H1 (cell line): ENCODE measurements at regions not wholly inside any gene's neighbourhood (a gene's known extent, or its start where the extent isn't known, plus 50 kb on each side); places are given as distances from the start of the nearest gene placed in this dataset.
"Not testable (repeated sequence)": the region's sequence is repeated elsewhere in the genome, so short reads cannot be mapped to it uniquely, and the experiment has no call there.

Source experiments
- CTCF ChIA-PET: fragments of 300-600 bp; sonication (Branson Sonifier 250); formaldehyde crosslinking; loops from one replicate; lab custom pipeline; 2021; ENCODE audit not compliant: partially characterized antibody; lab: Charles Lee
- POLR2A ChIA-PET: fragments of 300-600 bp; sonication (Branson Sonifier 250); formaldehyde crosslinking; loops from one replicate; lab custom pipeline; 2021; ENCODE audit warnings: inconsistent platforms; ENCODE audit not compliant: partially characterized antibody; lab: Charles Lee
- DNase-seq, 2 experiments: peaks; one replicate each; pipeline versions ENCODE4 v3.0.0 to v3.0.0-alpha.2; 2010 to 2022; ENCODE audit warnings: low spot score in 2 of 2, low read depth in 1 of 2, mixed read lengths in 1 of 2
- FAIRE-seq: peaks from 2 replicates; lab custom pipeline; 2011; peaks lifted over from hg19 to GRCh38; lab: Jason Lieb, UNC
- H2AFZ ChIP-seq: 2 replicates; pipeline ENCODE4 v1.8.1; 2012; ENCODE audit warnings: low read length, inconsistent platforms
- H2AK5ac ChIP-seq: 2 replicates; pipeline ENCODE4 v1.6.1; 2013; ENCODE audit warnings: low read depth, low read length
- H2BK120ac ChIP-seq: replicated peaks from 2 replicates; pipeline ENCODE3; 2013; ENCODE audit warnings: low read depth, low read length, inconsistent platforms
- H2BK12ac ChIP-seq: 2 replicates; pipeline ENCODE4 v1.6.1; 2013; ENCODE audit warnings: low read depth, low read length
- H2BK15ac ChIP-seq: 2 replicates; pipeline ENCODE4 v1.6.1; 2013; ENCODE audit warnings: low read length
- H2BK20ac ChIP-seq: 2 replicates; pipeline ENCODE4 v1.6.1; 2013; ENCODE audit warnings: low read length
- H2BK5ac ChIP-seq: 2 replicates; pipeline ENCODE4 v1.6.1; 2013; ENCODE audit warnings: low read depth, low read length
- H3K14ac ChIP-seq: 2 replicates; pipeline ENCODE4 v1.6.1; 2013; ENCODE audit warnings: inconsistent platforms; ENCODE audit not compliant: insufficient read length
- H3K18ac ChIP-seq: 2 replicates; pipeline ENCODE4 v1.6.1; 2013; ENCODE audit warnings: low read length; ENCODE audit errors: extremely low read depth
- H3K23ac ChIP-seq: 2 replicates; pipeline ENCODE4 v1.6.1; 2013; ENCODE audit warnings: inconsistent platforms; ENCODE audit not compliant: insufficient read length
- H3K23me2 ChIP-seq: 2 replicates; pipeline ENCODE4 v1.6.1; 2013; ENCODE audit warnings: low read depth, low read length
- H3K27ac ChIP-seq: 2 replicates; pipeline ENCODE4 v1.6.1; 2011; ENCODE audit warnings: low read depth, low read length, inconsistent platforms
- H3K27me3 ChIP-seq, 4 experiments: replicated peaks in 1 of 4; 1 replicate in 1 of 4; 2 replicates in 3 of 4; pipeline versions ENCODE4 v1.6.1 to v1.8.1; 2011 to 2013; ENCODE audit warnings: low read length in 3 of 4, mild to moderate bottlenecking in 3 of 4, inconsistent platforms in 2 of 4, mixed read lengths in 2 of 4, moderate library complexity in 1 of 4; ENCODE audit not compliant: control insufficient read depth in 3 of 4, insufficient read depth in 3 of 4; ENCODE audit errors: extremely low read depth in 1 of 4
- H3K36me3 ChIP-seq, 4 experiments: 2 replicates each; pipeline versions ENCODE4 v1.6.1 to v1.8.1; 2011 to 2013; ENCODE audit warnings: mild to moderate bottlenecking in 4 of 4, low read length in 3 of 4, moderate library complexity in 2 of 4, control low read depth in 1 of 4, inconsistent platforms in 1 of 4; ENCODE audit not compliant: insufficient read depth in 4 of 4, control insufficient read depth in 2 of 4
- H3K4ac ChIP-seq: replicated peaks from 2 replicates; pipeline ENCODE3; 2013; ENCODE audit warnings: low read length, low read depth, mixed read lengths, inconsistent platforms; ENCODE audit not compliant: insufficient read length
- H3K4me1 ChIP-seq, 4 experiments: replicated peaks in 1 of 4; 1 replicate in 1 of 4; 2 replicates in 3 of 4; pipeline versions ENCODE4 v1.6.1 to v1.8.1; 2011 to 2013; ENCODE audit warnings: low read length in 3 of 4, inconsistent platforms in 2 of 4, mixed read lengths in 1 of 4; ENCODE audit not compliant: insufficient read depth in 4 of 4, control insufficient read depth in 3 of 4
- H3K4me2 ChIP-seq, 2 experiments: 2 replicates each; pipeline versions ENCODE4 v1.6.1 to v1.8.1; 2011 to 2013; ENCODE audit warnings: low read depth in 2 of 2, low read length in 2 of 2, control low read depth in 1 of 2, inconsistent platforms in 1 of 2, mild to moderate bottlenecking in 1 of 2; ENCODE audit not compliant: insufficient read depth in 1 of 2
- H3K4me3 ChIP-seq, 4 experiments: fragments of 200-600, 300-600 bp in 1 of 4; sonication (generic), shearing (Covaris generic), sonication (Bioruptor Twin) in 1 of 4; 2 replicates each; pipeline versions ENCODE4 v1.5.1 to v1.8.1; 2011 to 2016; ENCODE audit warnings: low read length in 4 of 4, low read depth in 3 of 4, control low read depth in 2 of 4, inconsistent platforms in 2 of 4, mild to moderate bottlenecking in 2 of 4, mixed read lengths in 1 of 4, moderate library complexity in 1 of 4; ENCODE audit not compliant: insufficient read depth in 2 of 4; ENCODE audit errors: extremely low read depth in 1 of 4
- H3K56ac ChIP-seq: replicated peaks from 2 replicates; pipeline ENCODE3; 2013; ENCODE audit warnings: low read depth, mild to moderate bottlenecking, mixed read lengths, low read length, inconsistent platforms; ENCODE audit not compliant: insufficient read length
- H3K79me1 ChIP-seq: 2 replicates; pipeline ENCODE4 v1.6.1; 2013; ENCODE audit warnings: low read depth, low read length, control low read depth
- H3K79me2 ChIP-seq, 2 experiments: 2 replicates each; pipeline versions ENCODE4 v1.6.1 to v1.8.1; 2012 to 2013; ENCODE audit warnings: low read length in 2 of 2, mild to moderate bottlenecking in 2 of 2, inconsistent platforms in 1 of 2; ENCODE audit not compliant: insufficient read depth in 2 of 2, control insufficient read depth in 1 of 2
- H3K9ac ChIP-seq, 4 experiments: replicated peaks in 1 of 4; 1 replicate in 1 of 4; 2 replicates in 3 of 4; pipeline versions ENCODE4 v1.6.1 to v1.8.1; 2011 to 2013; ENCODE audit warnings: low read depth in 3 of 4, low read length in 3 of 4, control low read depth in 2 of 4, mild to moderate bottlenecking in 2 of 4, moderate library complexity in 2 of 4, inconsistent platforms in 1 of 4; ENCODE audit errors: extremely low read depth in 1 of 4
- H3K9me3 ChIP-seq, 2 experiments: 2 replicates each; pipeline versions ENCODE4 v1.6.1 to v1.8.1; 2012 to 2013; ENCODE audit warnings: mild to moderate bottlenecking in 2 of 2, moderate library complexity in 2 of 2, control low read depth in 1 of 2, inconsistent platforms in 1 of 2, low read depth in 1 of 2, low read length in 1 of 2, mixed read lengths in 1 of 2; ENCODE audit not compliant: insufficient read depth in 2 of 2
- H4K20me1 ChIP-seq, 2 experiments: replicated peaks in 1 of 2; 2 replicates each; pipeline versions ENCODE3 to v1.8.1; 2011 to 2013; ENCODE audit warnings: inconsistent platforms in 2 of 2, low read length in 2 of 2, mild to moderate bottlenecking in 1 of 2; ENCODE audit not compliant: insufficient read depth in 2 of 2, control insufficient read depth in 1 of 2
- H4K5ac ChIP-seq: 2 replicates; pipeline ENCODE4 v1.6.1; 2013; ENCODE audit warnings: low read length, low read depth, mixed read lengths, inconsistent platforms; ENCODE audit not compliant: insufficient read length
- H4K8ac ChIP-seq: 2 replicates; pipeline ENCODE4 v1.8.0; 2013; ENCODE audit warnings: mild to moderate bottlenecking, moderate library complexity, low read length, inconsistent platforms; ENCODE audit not compliant: insufficient read depth; ENCODE audit errors: extremely low read depth
- H4K91ac ChIP-seq: replicated peaks from 2 replicates; pipeline ENCODE3; 2013; ENCODE audit warnings: low read length, mixed read lengths, inconsistent platforms; ENCODE audit not compliant: insufficient read length
- CBX5 ChIP-seq: fragments of 300-800, 300-1000 bp; sonication (generic); IDR thresholded peaks from 2 replicates; pipeline ENCODE4 v1.7.1; 2016; ENCODE audit warnings: antibody characterized with exemption, low read length, low read depth
- WGBS, 2 experiments: shearing (Covaris generic) in 1 of 2; methylation state at CpG; one replicate each; pipeline versions ENCODE4 v1.1.6 to v1.1.7; 2013 to 2015; ENCODE audit warnings: low lambda C conversion rate in 2 of 2, mixed read lengths in 2 of 2, inconsistent platforms in 1 of 2, low coverage in 1 of 2, missing lambda C conversion rate in 1 of 2; ENCODE audit not compliant: insufficient replicate concordance in 2 of 2, insufficient coverage in 1 of 2, insufficient read length in 1 of 2; ENCODE audit errors: extremely low coverage in 1 of 2, missing lambda C conversion rate in 1 of 2; 5-methylcytosine and 5-hydroxymethylcytosine counted together

DNA sequence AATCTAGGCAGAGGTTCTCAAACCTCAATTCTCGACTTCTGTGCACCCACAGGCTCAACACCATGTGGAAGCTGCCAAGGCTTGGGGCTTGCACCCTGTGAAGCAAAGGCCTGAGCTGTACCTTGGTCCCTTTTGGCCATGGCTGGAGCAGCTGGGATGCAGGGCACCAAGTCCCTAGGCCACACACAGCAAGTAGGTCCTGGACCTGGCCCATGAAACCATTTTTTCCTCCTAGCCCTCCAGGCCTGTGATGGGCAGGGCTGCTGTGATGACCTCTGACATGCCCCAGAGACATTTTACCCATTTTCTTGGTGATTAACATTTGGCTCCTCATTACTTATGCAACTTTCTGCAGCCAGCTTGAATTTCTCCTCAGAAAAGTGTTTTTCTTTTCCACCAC, 146.7 kb downstream of the RASEF start:
- H2BK15ac ChIP-seq, H3K23ac ChIP-seq, H2AFZ ChIP-seq, H3K14ac ChIP-seq, H3K27me3 ChIP-seq, H3K56ac ChIP-seq, H2BK12ac ChIP-seq, CTCF ChIA-PET, H4K8ac ChIP-seq, H3K79me2 ChIP-seq, H4K91ac ChIP-seq, H2BK20ac ChIP-seq, H3K18ac ChIP-seq, H3K4me2 ChIP-seq, H2BK120ac ChIP-seq, H2BK5ac ChIP-seq, H4K20me1 ChIP-seq, H3K4me3 ChIP-seq, FAIRE-seq, H2AK5ac ChIP-seq, H4K5ac ChIP-seq, H3K79me1 ChIP-seq, POLR2A ChIA-PET, H3K23me2 ChIP-seq, H3K4ac ChIP-seq, H3K4me1 ChIP-seq, H3K27ac ChIP-seq, H3K9ac ChIP-seq, DNase-seq: not testable (repeated sequence)
- H3K9me3 ChIP-seq, result peaks cover 22 to 23% of the 10 kb centered on the region in 2 experiments
- WGBS, 2 experiments, result 88% methylated on average over 1 of the region's 1 CpG; no CpG with 5 or more reads in 1 of the 2 experiments
- H3K36me3 ChIP-seq, result peaks cover 0 to 13% (median 4%) of the 10 kb centered on the region in 4 experiments; a peak in 3 of 8 replicates
- peak; percentile 84; the same call in 1 of the 2 replicates for TF ChIP-seq CBX5
